Vagina (tissue), 2 donors: ENCODE measurements at regions not wholly inside any gene's neighbourhood (a gene's known extent, or its start where the extent isn't known, plus 50 kb on each side); places are given as distances from the start of the nearest gene placed in this dataset.

ENCODE experiments used
- CTCF ChIP-seq, 3 experiments: fragments of 450-650 bp in 2 of 3; fragments of 200-600 bp in 1 of 3; sonication (generic) in 1 of 3; IDR thresholded peaks; one replicate each; pipeline ENCODE4 v1.5.1; 2017 to 2019; ENCODE audit warnings: antibody characterized with exemption in 3 of 3, mild to moderate bottlenecking in 2 of 3, moderate library complexity in 2 of 3
- POLR2A ChIP-seq, 2 donors: fragments of 450-650 bp; IDR thresholded peaks; one replicate each; pipeline ENCODE4 v1.6.1; 2017; ENCODE audit warnings: antibody characterized with exemption in 2 of 2, mild to moderate bottlenecking in 2 of 2, moderate library complexity in 2 of 2
- POLR2AphosphoS5 ChIP-seq, 2 donors: sonication (generic); formaldehyde crosslinking; IDR thresholded peaks; one replicate each; pipeline ENCODE4 v1.9.0; 2017; ENCODE audit warnings: antibody characterized with exemption in 2 of 2, mild to moderate bottlenecking in 2 of 2, low read depth in 1 of 2; ENCODE audit not compliant: insufficient read depth in 1 of 2

GRCh38 chr18:55925772-55926171 lies 337.8 kb upstream of the TCF4 start:
- no peak for TF ChIP-seq CTCF (IDR thresholded peaks at IDR 0.05)
- no peak for TF ChIP-seq POLR2AphosphoS5 (IDR thresholded peaks at IDR 0.05; ENCODE audit: insufficient read depth in 1 of 2, low read depth in 1 of 2)
- TF ChIP-seq POLR2A (IDR thresholded peaks at IDR 0.05) = no peak
